Testis (tissue), 2 donors: ENCODE measurements at regions not wholly inside any gene's neighbourhood (a gene's known extent, or its start where the extent isn't known, plus 50 kb on each side); places are given as distances from the start of the nearest gene placed in this dataset.

Experiments used
- DNase-seq: peaks from one replicate; pipeline ENCODE4 v3.0.0-alpha.2; 2019
- H3K27ac ChIP-seq, 2 donors: fragments of 200-600 bp; sonication (generic); one replicate each; pipeline ENCODE4 v1.5.1; 2019
- H3K27me3 ChIP-seq: fragments of 200-600 bp; sonication (generic); one replicate; pipeline ENCODE4 v1.5.1; 2019
- H3K36me3 ChIP-seq: fragments of 200-600 bp; sonication (generic); one replicate; pipeline ENCODE4 v1.5.1; 2017; ENCODE audit warnings: low read depth; ENCODE audit errors: missing control alignments
- H3K4me1 ChIP-seq: fragments of 200-600 bp; sonication (generic); one replicate; pipeline ENCODE4 v1.5.1; 2019
- H3K4me3 ChIP-seq, 2 donors: fragments of 200-600 bp; sonication (generic); one replicate each; pipeline ENCODE4 v1.5.1; 2017 to 2019
- H3K9me3 ChIP-seq: fragments of 200-600 bp; sonication (generic); one replicate; pipeline ENCODE4 v1.5.1; 2017
- CTCF ChIP-seq, 3 experiments: fragments of 450-650 bp in 2 of 3; fragments of 200-600 bp in 1 of 3; sonication (generic) in 1 of 3; IDR thresholded peaks; one replicate each; pipeline ENCODE4 v1.5.1; 2016 to 2019; ENCODE audit warnings: antibody characterized with exemption in 3 of 3, mild to moderate bottlenecking in 2 of 3, moderate library complexity in 1 of 3
- POLR2A ChIP-seq: fragments of 450-650 bp; IDR thresholded peaks from one replicate; pipeline ENCODE4 v1.6.1; 2017; ENCODE audit warnings: antibody characterized with exemption, mild to moderate bottlenecking, moderate library complexity
- WGBS, 2 donors: methylation state at CpG; one replicate each; pipeline ENCODE4 v1.1.5; 2018; 5-methylcytosine and 5-hydroxymethylcytosine counted together
- intact Hi-C: fragments of 100-400 bp; cut with DNase I; formaldehyde crosslinking; loops from one replicate; pipeline ENCODE4 v1.15.1; 2023; ENCODE audit warnings: low total_unique reads

GRCh38 chr3:99373846-99374210, 264.6 kb upstream of the COL8A1 start:
- DNase-seq = no peak
- intact Hi-C loops = no loop called here
- no peaks in the 10 kb centered on the region for H3K36me3 ChIP-seq
- no peaks in the 10 kb centered on the region for H3K9me3 ChIP-seq
- no peaks in the 10 kb centered on the region for H3K27me3 ChIP-seq
- H3K27ac ChIP-seq = no peak overlapping the region
- WGBS, 2 donors = 86 to 96% methylated on average over 2 of the region's 2 CpGs
- no peak overlapping the region for H3K4me3 ChIP-seq
- H3K4me1 ChIP-seq = no peaks in the 10 kb centered on the region
- TF ChIP-seq POLR2A (no peak), CTCF (IDR thresholded peaks at IDR 0.05) (no peak)

- intact Hi-C loops = no loop called here
These were observed 265.1 kb upstream of the COL8A1 start for GRCh38 chr3:99373088-99373845.

GRCh38 chr3:99366663-99367429, 271.5 kb upstream of the COL8A1 start:
- no peaks in the 10 kb centered on the region for H3K9me3 ChIP-seq
- no peaks in the 10 kb centered on the region for H3K27me3 ChIP-seq
- no peak for TF ChIP-seq CTCF (IDR thresholded peaks at IDR 0.05)
- no peak for TF ChIP-seq POLR2A
- 61 to 84% methylated on average over 5 of the region's 5 CpGs for WGBS, 2 donors
- H3K27ac ChIP-seq = no peak overlapping the region
- no peak overlapping the region for H3K4me3 ChIP-seq
- intact Hi-C loops = no loop called here
- no peak for DNase-seq
- no peaks in the 10 kb centered on the region for H3K4me1 ChIP-seq
- no peaks in the 10 kb centered on the region for H3K36me3 ChIP-seq

More at GRCh38 chr3:99373088-99373845, 265.1 kb upstream of the COL8A1 start:
- DNase-seq = no peak
- H3K9me3 ChIP-seq = no peaks in the 10 kb centered on the region
- no peaks in the 10 kb centered on the region for H3K36me3 ChIP-seq
- TF ChIP-seq POLR2A (no peak), CTCF (IDR thresholded peaks at IDR 0.05) (no peak)
- no peaks in the 10 kb centered on the region for H3K27me3 ChIP-seq
- WGBS, 2 donors = 48 to 63% methylated on average over 4 of the region's 4 CpGs
- H3K27ac ChIP-seq = no peak overlapping the region
- no peak overlapping the region for H3K4me3 ChIP-seq
- H3K4me1 ChIP-seq = no peaks in the 10 kb centered on the region

GRCh38 chr3:99365979-99366378, 272.4 kb upstream of the COL8A1 start:
- Histone ChIP-seq H3K27me3 (no peaks in the 10 kb centered on the region), H3K4me3 (no peak overlapping the region), H3K27ac (no peak overlapping the region), H3K4me1 (no peaks in the 10 kb centered on the region), H3K9me3 (no peaks in the 10 kb centered on the region), H3K36me3 (no peaks in the 10 kb centered on the region)
- no peak for DNase-seq
- 40 to 49% methylated on average over 1 of the region's 1 CpG for WGBS, 2 donors
- no peak for TF ChIP-seq CTCF (IDR thresholded peaks at IDR 0.05)
- no peak for TF ChIP-seq POLR2A
- intact Hi-C loops = no loop called here
